ENCODE measurements at regions not wholly inside any gene's neighbourhood (a gene's known extent, or its start where the extent isn't known, plus 50 kb on each side); places are given as distances from the start of the nearest gene placed in this dataset.

GRCh38 chr2:146461068-146461467, 1383.8 kb upstream of the ACVR2A start:
- H3K36me3 Mint-ChIP-seq = peaks cover 12% of the 10 kb centered on the region
- no peak for DNase-seq (ENCODE audit: low spot score in 2 of 2, unreplicated experiment in 2 of 2)
- no peak overlapping the region for H3K27ac Mint-ChIP-seq
- no peaks in the 10 kb centered on the region for H3K27me3 Mint-ChIP-seq (ENCODE audit: low read depth)
- peaks cover 67% of the 10 kb centered on the region for H3K9me3 Mint-ChIP-seq
- no peaks in the 10 kb centered on the region for H3K4me1 Mint-ChIP-seq
- H3K4me3 Mint-ChIP-seq = no peak overlapping the region
- TF ChIP-seq CTCF (IDR thresholded peaks at IDR 0.05; ENCODE audit: unreplicated experiment) = no peak

GRCh38 chr2:146458585-146458984, 1386.2 kb upstream of the ACVR2A start:
- no peak overlapping the region for H3K27ac Mint-ChIP-seq
- TF ChIP-seq CTCF (IDR thresholded peaks at IDR 0.05; ENCODE audit: unreplicated experiment) = no peak
- H3K36me3 Mint-ChIP-seq = peaks cover 8% of the 10 kb centered on the region
- H3K9me3 Mint-ChIP-seq = peaks cover 56% of the 10 kb centered on the region
- no peak overlapping the region for H3K4me3 Mint-ChIP-seq
- DNase-seq (ENCODE audit: low spot score in 2 of 2, unreplicated experiment in 2 of 2) = no peak
- H3K4me1 Mint-ChIP-seq = no peaks in the 10 kb centered on the region
- no peaks in the 10 kb centered on the region for H3K27me3 Mint-ChIP-seq (ENCODE audit: low read depth)

GRCh38 chr2:146457221-146457620, 1387.6 kb upstream of the ACVR2A start:
- H3K4me3 Mint-ChIP-seq = no peak overlapping the region
- no peaks in the 10 kb centered on the region for H3K4me1 Mint-ChIP-seq
- H3K27me3 Mint-ChIP-seq (ENCODE audit: low read depth) = no peaks in the 10 kb centered on the region
- peaks cover 44% of the 10 kb centered on the region for H3K9me3 Mint-ChIP-seq
- TF ChIP-seq CTCF (IDR thresholded peaks at IDR 0.05; ENCODE audit: unreplicated experiment) = no peak
- DNase-seq (ENCODE audit: low spot score in 2 of 2, unreplicated experiment in 2 of 2) = no peak
- H3K27ac Mint-ChIP-seq = no peak overlapping the region
- H3K36me3 Mint-ChIP-seq = peaks cover 8% of the 10 kb centered on the region

GRCh38 chr2:146455325-146455724, 1389.5 kb upstream of the ACVR2A start:
- DNase-seq (ENCODE audit: low spot score in 2 of 2, unreplicated experiment in 2 of 2) = no peak
- no peak for TF ChIP-seq CTCF (IDR thresholded peaks at IDR 0.05; ENCODE audit: unreplicated experiment)
- H3K4me3 Mint-ChIP-seq = no peak overlapping the region
- H3K36me3 Mint-ChIP-seq = peaks cover 8% of the 10 kb centered on the region
- H3K9me3 Mint-ChIP-seq = peaks cover 25% of the 10 kb centered on the region
- no peaks in the 10 kb centered on the region for H3K27me3 Mint-ChIP-seq (ENCODE audit: low read depth)
- H3K4me1 Mint-ChIP-seq = no peaks in the 10 kb centered on the region
- H3K27ac Mint-ChIP-seq = no peak overlapping the region

- DNase-seq (ENCODE audit: low spot score in 2 of 2, unreplicated experiment in 2 of 2) = no peak
- no peaks in the 10 kb centered on the region for H3K36me3 Mint-ChIP-seq
- no peak overlapping the region for H3K4me3 Mint-ChIP-seq
- no peaks in the 10 kb centered on the region for H3K4me1 Mint-ChIP-seq
- no peak overlapping the region for H3K27ac Mint-ChIP-seq
- H3K27me3 Mint-ChIP-seq (ENCODE audit: low read depth) = no peaks in the 10 kb centered on the region
- no peak for TF ChIP-seq CTCF (IDR thresholded peaks at IDR 0.05; ENCODE audit: unreplicated experiment)
- peaks cover 11% of the 10 kb centered on the region for H3K9me3 Mint-ChIP-seq
These were observed 1392.9 kb upstream of the ACVR2A start for GRCh38 chr2:146451972-146452371.

- DNase-seq (ENCODE audit: low spot score in 2 of 2, unreplicated experiment in 2 of 2) = no peak
- no peaks in the 10 kb centered on the region for H3K27me3 Mint-ChIP-seq (ENCODE audit: low read depth)
- no peaks in the 10 kb centered on the region for H3K36me3 Mint-ChIP-seq
- H3K9me3 Mint-ChIP-seq = peaks cover 15% of the 10 kb centered on the region
- H3K4me1 Mint-ChIP-seq = no peaks in the 10 kb centered on the region
- no peak overlapping the region for H3K4me3 Mint-ChIP-seq
- H3K27ac Mint-ChIP-seq = no peak overlapping the region
- TF ChIP-seq CTCF (IDR thresholded peaks at IDR 0.05; ENCODE audit: unreplicated experiment) = no peak
These were observed 1394.7 kb upstream of the ACVR2A start for GRCh38 chr2:146450131-146450530.

Data from mesothelial cell of epicardium (in vitro differentiated cells).